Suprapubic skin (tissue), 4 donors: ENCODE measurements at regions not wholly inside any gene's neighbourhood (a gene's known extent, or its start where the extent isn't known, plus 50 kb on each side); places are given as distances from the start of the nearest gene placed in this dataset.

ENCODE experiments used
- CTCF ChIP-seq, 2 donors: fragments of 200-600 bp in 1 of 2; fragments of 450-650 bp in 1 of 2; sonication (generic) in 1 of 2; IDR thresholded peaks; one replicate each; pipeline ENCODE4 v1.5.1; 2016 to 2019; ENCODE audit warnings: antibody characterized with exemption in 2 of 2, mild to moderate bottlenecking in 1 of 2, moderate library complexity in 1 of 2
- EP300 ChIP-seq: sonication (generic); formaldehyde crosslinking; IDR thresholded peaks from one replicate; pipeline ENCODE4 v1.6.1; 2017; ENCODE audit warnings: antibody characterized with exemption
- POLR2A ChIP-seq, 2 donors: fragments of 450-650 bp; IDR thresholded peaks; one replicate each; pipeline ENCODE4 v1.6.1; 2017; ENCODE audit warnings: antibody characterized with exemption in 2 of 2, mild to moderate bottlenecking in 2 of 2, moderate library complexity in 2 of 2
- POLR2AphosphoS5 ChIP-seq, 3 donors: sonication (generic); formaldehyde crosslinking; IDR thresholded peaks; one replicate each; pipeline ENCODE4 v1.6.1; 2017; ENCODE audit warnings: antibody characterized with exemption in 3 of 3

- no peak for TF ChIP-seq CTCF (IDR thresholded peaks at IDR 0.05)
- no peak for TF ChIP-seq POLR2A (IDR thresholded peaks at IDR 0.05)
- TF ChIP-seq POLR2AphosphoS5 (IDR thresholded peaks at IDR 0.05), result no peak
- TF ChIP-seq EP300, result no peak
Measured at GRCh38 chr3:189389346-189389745, 217.6 kb downstream of the TPRG1 start.
